ENCODE measurements at regions not wholly inside any gene's neighbourhood (a gene's known extent, or its start where the extent isn't known, plus 50 kb on each side); places are given as distances from the start of the nearest gene placed in this dataset.

GRCh38 chr5:68845131-68845530, 248.7 kb upstream of the SLC30A5 start:
- no peak for TF ChIP-seq CTCF (IDR thresholded peaks at IDR 0.05)
- no peak for TF ChIP-seq POLR2A (IDR thresholded peaks at IDR 0.05)

Measured in transverse colon (tissue), 3 donors.